ENCODE measurements at regions not wholly inside any gene's neighbourhood (a gene's known extent, or its start where the extent isn't known, plus 50 kb on each side); places are given as distances from the start of the nearest gene placed in this dataset.

DNA sequence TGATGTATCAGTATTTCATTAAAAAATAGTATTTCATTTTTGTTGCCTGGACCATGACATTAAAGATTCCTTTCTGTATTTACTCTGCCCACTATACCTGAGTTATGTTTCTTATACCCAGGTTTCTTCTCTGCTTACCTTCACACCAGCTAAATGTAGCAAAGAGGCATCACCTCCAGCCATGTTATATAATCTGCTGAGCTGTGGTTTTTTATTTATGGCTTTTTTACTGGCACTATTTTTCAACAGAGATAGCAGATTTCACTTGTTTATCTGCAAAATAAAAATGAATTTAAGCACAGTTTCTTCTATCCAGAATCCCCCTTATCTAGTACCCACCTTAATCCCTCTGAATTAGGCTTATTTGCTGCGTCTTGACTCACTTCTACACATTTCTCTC lies 979.0 kb upstream of the MAN1A1 start:
- no peak overlapping the region for H3K27ac ChIP-seq
- no peak for DNase-seq
- H3K4me1 ChIP-seq: no peaks in the 10 kb centered on the region
- no peaks in the 10 kb centered on the region for H3K27me3 ChIP-seq
- intact Hi-C loops (cut with DNase I): no loop called here
- TF ChIP-seq POLR2A (IDR thresholded peaks at IDR 0.05) (no peak), POLR2AphosphoS5 (IDR thresholded peaks at IDR 0.05) (no peak), EP300 (IDR thresholded peaks at IDR 0.05) (no peak)
- TF ChIP-seq, protein P1, sequence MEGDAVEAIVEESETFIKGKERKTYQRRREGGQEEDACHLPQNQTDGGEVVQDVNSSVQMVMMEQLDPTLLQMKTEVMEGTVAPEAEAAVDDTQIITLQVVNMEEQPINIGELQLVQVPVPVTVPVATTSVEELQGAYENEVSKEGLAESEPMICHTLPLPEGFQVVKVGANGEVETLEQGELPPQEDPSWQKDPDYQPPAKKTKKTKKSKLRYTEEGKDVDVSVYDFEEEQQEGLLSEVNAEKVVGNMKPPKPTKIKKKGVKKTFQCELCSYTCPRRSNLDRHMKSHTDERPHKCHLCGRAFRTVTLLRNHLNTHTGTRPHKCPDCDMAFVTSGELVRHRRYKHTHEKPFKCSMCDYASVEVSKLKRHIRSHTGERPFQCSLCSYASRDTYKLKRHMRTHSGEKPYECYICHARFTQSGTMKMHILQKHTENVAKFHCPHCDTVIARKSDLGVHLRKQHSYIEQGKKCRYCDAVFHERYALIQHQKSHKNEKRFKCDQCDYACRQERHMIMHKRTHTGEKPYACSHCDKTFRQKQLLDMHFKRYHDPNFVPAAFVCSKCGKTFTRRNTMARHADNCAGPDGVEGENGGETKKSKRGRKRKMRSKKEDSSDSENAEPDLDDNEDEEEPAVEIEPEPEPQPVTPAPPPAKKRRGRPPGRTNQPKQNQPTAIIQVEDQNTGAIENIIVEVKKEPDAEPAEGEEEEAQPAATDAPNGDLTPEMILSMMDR (IDR thresholded peaks at IDR 0.05): no peak
- H3K9me3 ChIP-seq: no peaks in the 10 kb centered on the region
- 71 to 76% methylated on average over 1 of the region's 1 CpG for WGBS, 2 donors
- H3K36me3 ChIP-seq: no peaks in the 10 kb centered on the region
- H3K4me3 ChIP-seq: no peak overlapping the region

DNA sequence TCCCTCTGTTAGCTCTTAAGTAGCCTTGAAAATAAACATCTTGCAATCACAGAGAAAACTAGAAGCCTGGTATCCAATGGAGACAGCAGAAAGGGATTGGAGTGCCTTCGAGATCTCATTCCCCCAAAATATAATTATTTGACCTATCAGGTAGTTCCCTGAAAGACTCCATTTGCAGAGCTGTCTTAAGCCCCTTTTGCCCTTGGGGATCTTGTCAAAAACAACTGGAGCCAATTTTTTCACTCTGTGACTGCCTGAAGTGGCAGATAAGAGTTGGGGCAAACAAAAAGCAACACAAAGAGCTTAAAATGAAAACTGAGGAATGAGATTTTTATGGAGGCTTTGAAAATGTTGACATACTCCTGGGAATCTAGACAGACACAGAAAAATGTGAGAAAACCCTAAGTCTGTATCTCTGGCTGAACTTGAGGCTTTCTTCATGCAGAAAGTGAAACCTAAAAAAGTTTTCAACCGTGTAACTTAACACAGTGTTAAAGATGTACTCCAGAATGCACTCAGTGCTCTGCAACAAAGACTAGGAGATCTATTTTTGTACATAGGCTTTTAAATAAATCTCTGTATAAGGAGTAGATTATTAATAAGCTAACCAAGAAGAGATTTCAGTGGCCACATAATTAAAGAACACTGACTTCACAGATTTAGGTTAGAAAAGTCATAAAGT lies 971.1 kb upstream of the MAN1A1 start:
- Histone ChIP-seq H3K27ac (no peak overlapping the region), H3K36me3 (no peaks in the 10 kb centered on the region), H3K4me1 (no peaks in the 10 kb centered on the region), H3K9me3 (peaks cover 0 to 7% (median 2%) of the 10 kb centered on the region in 4 donors), H3K27me3 (no peaks in the 10 kb centered on the region), H3K4me3 (no peak overlapping the region)
- TF ChIP-seq EP300 (IDR thresholded peaks at IDR 0.05): no peak
- no peak for TF ChIP-seq POLR2A (IDR thresholded peaks at IDR 0.05)
- TF ChIP-seq, protein P1 (IDR thresholded peaks at IDR 0.05): no peak
- no peak for TF ChIP-seq POLR2AphosphoS5 (IDR thresholded peaks at IDR 0.05)
- WGBS, 2 donors: 67 to 72% methylated on average over 2 of the region's 2 CpGs
- DNase-seq: no peak
- intact Hi-C loops (cut with DNase I): no loop called here

DNA sequence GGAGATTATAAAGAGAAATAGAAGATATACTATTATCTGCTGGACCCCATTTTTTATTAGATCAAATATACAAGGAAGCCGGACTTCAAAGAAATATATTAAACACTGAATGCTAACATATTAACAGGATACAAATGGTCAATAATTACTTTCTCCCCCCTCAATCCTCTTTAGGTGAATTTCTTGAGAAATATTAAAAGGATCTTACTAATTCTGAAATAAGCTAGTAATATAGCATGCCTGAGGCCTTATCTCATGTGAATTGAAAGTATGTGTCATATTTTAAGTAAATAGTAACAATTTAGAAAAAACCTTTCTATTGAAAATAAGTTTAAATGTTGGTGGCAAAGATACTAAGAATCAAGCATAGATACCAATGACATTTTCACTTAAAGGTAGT lies 954.7 kb upstream of the MAN1A1 start:
- H3K27ac ChIP-seq: no peak overlapping the region
- H3K36me3 ChIP-seq: no peaks in the 10 kb centered on the region
- intact Hi-C loops (cut with DNase I): no loop called here
- H3K4me3 ChIP-seq: no peak overlapping the region
- WGBS, 2 donors: 90 to 92% methylated on average over 1 of the region's 1 CpG
- H3K9me3 ChIP-seq: no peaks in the 10 kb centered on the region
- TF ChIP-seq POLR2AphosphoS5 (IDR thresholded peaks at IDR 0.05) (no peak), POLR2A (IDR thresholded peaks at IDR 0.05) (no peak), EP300 (IDR thresholded peaks at IDR 0.05) (no peak)
- TF ChIP-seq, protein P1 (IDR thresholded peaks at IDR 0.05): no peak
- DNase-seq: no peak
- no peaks in the 10 kb centered on the region for H3K27me3 ChIP-seq
- no peaks in the 10 kb centered on the region for H3K4me1 ChIP-seq

DNA sequence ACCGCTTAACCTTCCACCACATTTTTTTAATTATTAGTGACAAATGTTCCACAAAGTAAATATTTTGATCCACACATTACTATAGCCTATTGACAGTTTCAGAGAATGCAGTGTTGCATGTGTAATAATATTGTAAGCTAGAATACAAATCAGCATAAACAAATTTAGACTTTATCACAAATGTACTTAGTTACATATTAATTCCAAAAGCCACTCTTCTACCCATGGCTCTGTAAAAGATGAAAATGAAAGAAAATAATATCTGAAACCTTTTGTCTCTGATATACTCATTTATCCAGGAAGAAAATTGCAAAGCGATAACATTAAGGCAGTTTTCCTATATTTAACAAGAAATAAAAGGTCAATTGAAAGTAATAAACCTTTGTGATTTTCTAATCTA lies 954.0 kb upstream of the MAN1A1 start:
- DNase-seq: no peak
- intact Hi-C loops (cut with DNase I): no loop called here
- TF ChIP-seq EP300 (IDR thresholded peaks at IDR 0.05) (no peak), POLR2A (IDR thresholded peaks at IDR 0.05) (no peak), POLR2AphosphoS5 (IDR thresholded peaks at IDR 0.05) (no peak)
- TF ChIP-seq, protein P1 (IDR thresholded peaks at IDR 0.05): no peak
- Histone ChIP-seq H3K4me3 (no peak overlapping the region), H3K27me3 (no peaks in the 10 kb centered on the region), H3K36me3 (no peaks in the 10 kb centered on the region), H3K27ac (no peak overlapping the region), H3K4me1 (no peaks in the 10 kb centered on the region), H3K9me3 (no peaks in the 10 kb centered on the region)
- 84 to 88% methylated on average over 2 of the region's 2 CpGs for WGBS, 2 donors

DNA sequence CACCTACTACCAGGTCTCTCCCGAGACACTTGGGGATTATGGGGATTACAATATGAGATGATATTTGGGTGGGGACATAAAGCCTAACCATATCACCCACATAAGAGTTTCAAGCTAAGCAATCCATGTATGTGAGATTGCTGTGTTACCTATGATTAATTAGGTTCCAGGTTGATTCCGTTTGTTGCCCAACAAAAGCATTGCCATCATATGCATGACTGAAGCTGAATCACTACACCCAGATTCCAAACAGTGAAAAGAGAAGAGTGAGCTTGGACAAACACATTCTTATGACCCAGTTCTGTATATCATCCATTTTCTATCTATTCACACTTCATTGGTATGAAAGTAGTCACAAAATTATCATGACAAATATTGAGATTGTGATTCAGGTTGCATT lies 952.5 kb upstream of the MAN1A1 start:
- no peak overlapping the region for H3K27ac ChIP-seq
- no peak overlapping the region for H3K4me3 ChIP-seq
- WGBS, 2 donors: 76 to 93% methylated on average over 2 of the region's 2 CpGs
- H3K27me3 ChIP-seq: no peaks in the 10 kb centered on the region
- DNase-seq: no peak
- no peaks in the 10 kb centered on the region for H3K9me3 ChIP-seq
- TF ChIP-seq, protein P1 (IDR thresholded peaks at IDR 0.05): no peak
- no peak for TF ChIP-seq EP300 (IDR thresholded peaks at IDR 0.05)
- no peak for TF ChIP-seq POLR2A (IDR thresholded peaks at IDR 0.05)
- TF ChIP-seq POLR2AphosphoS5 (IDR thresholded peaks at IDR 0.05): no peak
- intact Hi-C loops (cut with DNase I): no loop called here
- H3K4me1 ChIP-seq: no peaks in the 10 kb centered on the region
- H3K36me3 ChIP-seq: no peaks in the 10 kb centered on the region

Data from sigmoid colon (tissue), 6 donors.